ENCODE measurements at regions not wholly inside any gene's neighbourhood (a gene's known extent, or its start where the extent isn't known, plus 50 kb on each side); places are given as distances from the start of the nearest gene placed in this dataset.

DNA sequence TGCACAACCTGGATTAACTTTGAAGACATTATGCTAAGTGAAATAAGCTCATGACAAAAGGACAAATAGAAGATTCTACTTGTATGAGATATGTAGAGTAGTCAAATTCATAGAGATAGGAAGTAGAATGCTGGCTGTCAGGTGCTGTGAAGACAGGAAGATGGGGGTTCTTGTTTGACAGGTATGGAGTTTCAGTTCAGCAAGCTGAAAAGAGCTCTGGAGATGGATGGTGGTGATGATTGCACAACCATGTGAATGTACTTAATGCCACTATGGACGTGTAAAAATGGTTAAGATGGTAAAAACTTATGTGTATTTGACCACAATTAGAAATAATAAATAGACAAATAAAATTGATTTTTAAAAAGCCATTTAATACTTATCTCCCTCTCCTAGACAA lies 169.8 kb upstream of the DUSP10 start (continued):
- TF ChIP-seq TSHZ2 (CRISPR knock-in tag; IDR thresholded peaks at IDR 0.05): no peak
- TF ChIP-seq, protein P1, sequence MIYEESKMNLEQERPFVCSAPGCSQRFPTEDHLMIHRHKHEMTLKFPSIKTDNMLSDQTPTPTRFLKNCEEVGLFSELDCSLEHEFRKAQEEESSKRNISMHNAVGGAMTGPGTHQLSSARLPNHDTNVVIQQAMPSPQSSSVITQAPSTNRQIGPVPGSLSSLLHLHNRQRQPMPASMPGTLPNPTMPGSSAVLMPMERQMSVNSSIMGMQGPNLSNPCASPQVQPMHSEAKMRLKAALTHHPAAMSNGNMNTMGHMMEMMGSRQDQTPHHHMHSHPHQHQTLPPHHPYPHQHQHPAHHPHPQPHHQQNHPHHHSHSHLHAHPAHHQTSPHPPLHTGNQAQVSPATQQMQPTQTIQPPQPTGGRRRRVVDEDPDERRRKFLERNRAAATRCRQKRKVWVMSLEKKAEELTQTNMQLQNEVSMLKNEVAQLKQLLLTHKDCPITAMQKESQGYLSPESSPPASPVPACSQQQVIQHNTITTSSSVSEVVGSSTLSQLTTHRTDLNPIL (CRISPR knock-in tag; IDR thresholded peaks at IDR 0.05; ENCODE audit: low read depth): no peak
- TF ChIP-seq OSR1 (CRISPR knock-in tag; IDR thresholded peaks at IDR 0.05): no peak
- TF ChIP-seq ZNF565 (CRISPR knock-in tag; conservative IDR thresholded peaks at IDR 0.05; ENCODE audit: low read depth): no peak
- TF ChIP-seq ZFP30 (CRISPR knock-in tag; IDR thresholded peaks at IDR 0.05): no peak
- TF ChIP-seq ISL1 (CRISPR knock-in tag; IDR thresholded peaks at IDR 0.05): no peak
- no peak for TF ChIP-seq SNAI2 (CRISPR knock-in tag; IDR thresholded peaks at IDR 0.05)

DNA sequence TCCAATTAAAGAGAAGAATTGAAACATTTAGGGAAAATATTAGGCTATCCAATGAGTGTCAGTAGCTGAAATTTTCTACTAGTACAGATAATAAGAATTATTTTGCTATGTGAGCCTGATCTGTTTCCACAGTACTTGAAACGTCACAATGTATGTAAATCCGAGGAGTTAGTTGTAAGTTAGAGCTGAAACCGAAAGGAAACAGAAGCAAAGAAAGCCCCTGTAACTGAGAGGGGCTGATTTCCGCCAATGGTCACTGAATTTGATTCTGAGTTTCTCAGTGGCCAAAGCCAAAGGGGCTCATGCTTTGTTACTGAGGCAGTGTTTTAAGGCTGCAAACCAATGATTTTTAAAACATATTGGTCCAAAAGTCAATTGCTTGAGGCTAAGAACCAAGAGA lies 168.3 kb upstream of the DUSP10 start:
- no peak for ATAC-seq
- TF ChIP-seq SNAI2 (CRISPR knock-in tag; IDR thresholded peaks at IDR 0.05) (no peak), GLIS3 (CRISPR knock-in tag; IDR thresholded peaks at IDR 0.05) (no peak), ZNF8 (CRISPR knock-in tag; IDR thresholded peaks at IDR 0.05) (no peak), ESRRG (CRISPR knock-in tag; IDR thresholded peaks at IDR 0.05) (no peak), TCF4 (CRISPR knock-in tag; IDR thresholded peaks at IDR 0.05; ENCODE audit: borderline replicate concordance) (no peak), ARNTL (CRISPR knock-in tag; IDR thresholded peaks at IDR 0.05; ENCODE audit: borderline replicate concordance, low read depth) (no peak), CSDC2 (CRISPR knock-in tag; IDR thresholded peaks at IDR 0.05) (no peak), TOX (CRISPR knock-in tag; IDR thresholded peaks at IDR 0.05; ENCODE audit: borderline replicate concordance) (no peak), ZC3H10 (CRISPR knock-in tag; IDR thresholded peaks at IDR 0.05) (no peak), ZNF565 (CRISPR knock-in tag; conservative IDR thresholded peaks at IDR 0.05; ENCODE audit: low read depth) (no peak), RARB (CRISPR knock-in tag; IDR thresholded peaks at IDR 0.05) (no peak), PPARA (CRISPR knock-in tag; IDR thresholded peaks at IDR 0.05; ENCODE audit: borderline replicate concordance) (no peak), TSHZ2 (CRISPR knock-in tag; IDR thresholded peaks at IDR 0.05) (no peak), ISL1 (CRISPR knock-in tag; IDR thresholded peaks at IDR 0.05) (no peak), BACH2 (CRISPR knock-in tag; IDR thresholded peaks at IDR 0.05; ENCODE audit: borderline replicate concordance) (no peak), ZNF70 (CRISPR knock-in tag; IDR thresholded peaks at IDR 0.05) (no peak)
- TF ChIP-seq, protein P2, sequence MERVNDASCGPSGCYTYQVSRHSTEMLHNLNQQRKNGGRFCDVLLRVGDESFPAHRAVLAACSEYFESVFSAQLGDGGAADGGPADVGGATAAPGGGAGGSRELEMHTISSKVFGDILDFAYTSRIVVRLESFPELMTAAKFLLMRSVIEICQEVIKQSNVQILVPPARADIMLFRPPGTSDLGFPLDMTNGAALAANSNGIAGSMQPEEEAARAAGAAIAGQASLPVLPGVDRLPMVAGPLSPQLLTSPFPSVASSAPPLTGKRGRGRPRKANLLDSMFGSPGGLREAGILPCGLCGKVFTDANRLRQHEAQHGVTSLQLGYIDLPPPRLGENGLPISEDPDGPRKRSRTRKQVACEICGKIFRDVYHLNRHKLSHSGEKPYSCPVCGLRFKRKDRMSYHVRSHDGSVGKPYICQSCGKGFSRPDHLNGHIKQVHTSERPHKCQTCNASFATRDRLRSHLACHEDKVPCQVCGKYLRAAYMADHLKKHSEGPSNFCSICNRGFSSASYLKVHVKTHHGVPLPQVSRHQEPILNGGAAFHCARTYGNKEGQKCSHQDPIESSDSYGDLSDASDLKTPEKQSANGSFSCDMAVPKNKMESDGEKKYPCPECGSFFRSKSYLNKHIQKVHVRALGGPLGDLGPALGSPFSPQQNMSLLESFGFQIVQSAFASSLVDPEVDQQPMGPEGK (CRISPR knock-in tag; IDR thresholded peaks at IDR 0.05; ENCODE audit: borderline replicate concordance): no peak
- TF ChIP-seq, protein P1 (CRISPR knock-in tag; IDR thresholded peaks at IDR 0.05; ENCODE audit: low read depth): no peak
- TF ChIP-seq, protein P3, sequence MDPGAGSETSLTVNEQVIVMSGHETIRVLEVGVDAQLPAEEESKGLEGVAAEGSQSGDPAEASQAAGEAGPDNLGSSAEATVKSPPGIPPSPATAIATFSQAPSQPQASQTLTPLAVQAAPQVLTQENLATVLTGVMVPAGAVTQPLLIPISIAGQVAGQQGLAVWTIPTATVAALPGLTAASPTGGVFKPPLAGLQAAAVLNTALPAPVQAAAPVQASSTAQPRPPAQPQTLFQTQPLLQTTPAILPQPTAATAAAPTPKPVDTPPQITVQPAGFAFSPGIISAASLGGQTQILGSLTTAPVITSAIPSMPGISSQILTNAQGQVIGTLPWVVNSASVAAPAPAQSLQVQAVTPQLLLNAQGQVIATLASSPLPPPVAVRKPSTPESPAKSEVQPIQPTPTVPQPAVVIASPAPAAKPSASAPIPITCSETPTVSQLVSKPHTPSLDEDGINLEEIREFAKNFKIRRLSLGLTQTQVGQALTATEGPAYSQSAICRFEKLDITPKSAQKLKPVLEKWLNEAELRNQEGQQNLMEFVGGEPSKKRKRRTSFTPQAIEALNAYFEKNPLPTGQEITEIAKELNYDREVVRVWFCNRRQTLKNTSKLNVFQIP (CRISPR knock-in tag; IDR thresholded peaks at IDR 0.05; ENCODE audit: borderline replicate concordance, low read depth): no peak

Measured in SK-N-SH treated with all-trans-retinoic acid at 6 μM for 48 hours (cell line).